ENCODE measurements at regions not wholly inside any gene's neighbourhood (a gene's known extent, or its start where the extent isn't known, plus 50 kb on each side); places are given as distances from the start of the nearest gene placed in this dataset.

DNA sequence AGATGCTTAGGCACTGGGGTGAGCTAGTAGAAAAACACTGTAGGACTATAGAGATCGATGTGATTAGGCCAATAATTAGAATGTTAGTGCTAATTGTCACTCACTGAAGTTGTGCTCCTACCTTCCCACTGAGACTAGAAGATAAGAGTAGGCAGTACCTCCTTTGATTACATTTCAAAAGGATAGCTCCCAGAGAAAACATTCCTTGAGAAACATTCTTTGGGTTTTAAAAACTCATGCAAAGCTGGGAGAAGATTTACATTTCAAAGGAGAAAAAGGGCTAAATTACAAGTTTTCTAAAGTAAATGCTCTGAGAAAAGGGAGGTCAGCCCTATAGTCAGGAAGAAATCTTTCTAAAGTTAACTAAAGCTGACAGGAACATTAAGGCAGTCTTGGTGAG lies 860.3 kb upstream of the NDST4 start:
- no peaks in the 10 kb centered on the region for H3K36me3 ChIP-seq (replicated peaks in 1 of 2; ENCODE audit: control insufficient read depth in 1 of 2, insufficient read depth in 2 of 2, low read length in 2 of 2)
- Mint-ChIP-seq H3K27me3 (ENCODE audit: low read depth in 3 of 3) (no peaks in the 10 kb centered on the region), H3K36me3 (no peaks in the 10 kb centered on the region), H3K4me1 (no peaks in the 10 kb centered on the region), H3K27ac (no peak overlapping the region), H3K9me3 (peaks cover 0 to 7% (median 4%) of the 10 kb centered on the region in 7 donors), H3K4me3 (no peak overlapping the region)
- intact Hi-C loops (cut with micrococcal nuclease), result no loop called here
- no peak overlapping the region for H3K27ac ChIP-seq (ENCODE audit: low read depth in 1 of 2, low read length in 2 of 2)
- TF ChIP-seq, protein P1, sequence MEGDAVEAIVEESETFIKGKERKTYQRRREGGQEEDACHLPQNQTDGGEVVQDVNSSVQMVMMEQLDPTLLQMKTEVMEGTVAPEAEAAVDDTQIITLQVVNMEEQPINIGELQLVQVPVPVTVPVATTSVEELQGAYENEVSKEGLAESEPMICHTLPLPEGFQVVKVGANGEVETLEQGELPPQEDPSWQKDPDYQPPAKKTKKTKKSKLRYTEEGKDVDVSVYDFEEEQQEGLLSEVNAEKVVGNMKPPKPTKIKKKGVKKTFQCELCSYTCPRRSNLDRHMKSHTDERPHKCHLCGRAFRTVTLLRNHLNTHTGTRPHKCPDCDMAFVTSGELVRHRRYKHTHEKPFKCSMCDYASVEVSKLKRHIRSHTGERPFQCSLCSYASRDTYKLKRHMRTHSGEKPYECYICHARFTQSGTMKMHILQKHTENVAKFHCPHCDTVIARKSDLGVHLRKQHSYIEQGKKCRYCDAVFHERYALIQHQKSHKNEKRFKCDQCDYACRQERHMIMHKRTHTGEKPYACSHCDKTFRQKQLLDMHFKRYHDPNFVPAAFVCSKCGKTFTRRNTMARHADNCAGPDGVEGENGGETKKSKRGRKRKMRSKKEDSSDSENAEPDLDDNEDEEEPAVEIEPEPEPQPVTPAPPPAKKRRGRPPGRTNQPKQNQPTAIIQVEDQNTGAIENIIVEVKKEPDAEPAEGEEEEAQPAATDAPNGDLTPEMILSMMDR (IDR thresholded peaks at IDR 0.05), result no peak
- H4K20me1 ChIP-seq (ENCODE audit: insufficient read depth, low read length), result no peaks in the 10 kb centered on the region
- no peaks in the 10 kb centered on the region for H3K79me2 ChIP-seq (ENCODE audit: insufficient read depth, low read length)
- no peak overlapping the region for H3K9ac ChIP-seq (ENCODE audit: insufficient read depth, low read length, poor library complexity, severe bottlenecking)
- H3K27me3 ChIP-seq (ENCODE audit: control insufficient read depth in 2 of 2, insufficient read depth in 2 of 2, low read length in 2 of 2), result no peaks in the 10 kb centered on the region
- no peak for DNase-seq
- H3K4me2 ChIP-seq (replicated peaks; ENCODE audit: extremely low read depth, low read length, poor library complexity, severe bottlenecking), result no peak overlapping the region
- peaks cover 3 to 5% of the 10 kb centered on the region in 2 donors for H3K9me3 ChIP-seq (replicated peaks in 1 of 2; ENCODE audit: control insufficient read depth in 1 of 2, insufficient read depth in 1 of 2, low read length in 2 of 2)
- no CpG with 5 or more reads among the region's 1 CpG for WGBS (ENCODE audit: insufficient coverage)
- H3K4me3 ChIP-seq (replicated peaks in 1 of 3; ENCODE audit: low read depth in 2 of 3, low read length in 3 of 3), result no peak overlapping the region
- H2AFZ ChIP-seq (ENCODE audit: insufficient read depth, low read depth, low read length, poor library complexity, severe bottlenecking), result no peak overlapping the region
- H3K4me1 ChIP-seq (ENCODE audit: control insufficient read depth in 1 of 2, insufficient read depth in 2 of 2, low read length in 2 of 2), result no peaks in the 10 kb centered on the region

DNA sequence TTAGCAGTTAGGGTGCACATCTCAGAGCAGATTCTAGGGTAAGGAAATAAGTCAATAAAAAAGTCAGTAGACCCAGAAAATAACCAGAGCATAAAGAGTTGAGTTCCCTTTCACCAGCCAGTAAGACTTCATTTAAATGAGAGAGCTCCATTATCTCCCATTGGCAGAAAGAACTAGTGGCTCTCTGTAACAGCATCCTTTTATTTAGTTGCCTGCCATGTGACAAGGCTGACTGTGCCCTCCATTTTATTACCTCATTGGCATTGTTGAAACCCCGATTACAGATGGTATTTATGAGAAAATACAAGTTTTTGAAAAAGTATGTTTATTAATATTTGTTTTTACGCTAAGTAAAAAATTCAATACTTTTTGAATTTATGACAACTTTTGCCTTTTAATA lies 859.5 kb upstream of the NDST4 start:
- Mint-ChIP-seq H3K27me3 (ENCODE audit: low read depth in 3 of 3) (no peaks in the 10 kb centered on the region), H3K27ac (no peak overlapping the region), H3K4me3 (no peak overlapping the region), H3K36me3 (no peaks in the 10 kb centered on the region), H3K4me1 (no peaks in the 10 kb centered on the region), H3K9me3 (peaks cover 0 to 6% (median 3%) of the 10 kb centered on the region in 7 donors)
- Histone ChIP-seq H3K79me2 (ENCODE audit: insufficient read depth, low read length) (no peaks in the 10 kb centered on the region), H3K4me3 (replicated peaks in 1 of 3; ENCODE audit: low read depth in 2 of 3, low read length in 3 of 3) (no peak overlapping the region), H4K20me1 (ENCODE audit: insufficient read depth, low read length) (no peaks in the 10 kb centered on the region), H2AFZ (ENCODE audit: insufficient read depth, low read depth, low read length, poor library complexity, severe bottlenecking) (no peak overlapping the region), H3K4me1 (ENCODE audit: control insufficient read depth in 1 of 2, insufficient read depth in 2 of 2, low read length in 2 of 2) (no peaks in the 10 kb centered on the region), H3K4me2 (replicated peaks; ENCODE audit: extremely low read depth, low read length, poor library complexity, severe bottlenecking) (no peak overlapping the region), H3K9me3 (replicated peaks in 1 of 2; ENCODE audit: control insufficient read depth in 1 of 2, insufficient read depth in 1 of 2, low read length in 2 of 2) (peaks cover 2 to 3% of the 10 kb centered on the region in 2 donors), H3K9ac (ENCODE audit: insufficient read depth, low read length, poor library complexity, severe bottlenecking) (no peak overlapping the region), H3K27me3 (ENCODE audit: control insufficient read depth in 2 of 2, insufficient read depth in 2 of 2, low read length in 2 of 2) (no peaks in the 10 kb centered on the region), H3K36me3 (replicated peaks in 1 of 2; ENCODE audit: control insufficient read depth in 1 of 2, insufficient read depth in 2 of 2, low read length in 2 of 2) (no peaks in the 10 kb centered on the region), H3K27ac (ENCODE audit: low read depth in 1 of 2, low read length in 2 of 2) (no peak overlapping the region)
- intact Hi-C loops (cut with micrococcal nuclease), result no loop called here
- TF ChIP-seq, protein P1 (IDR thresholded peaks at IDR 0.05), result no peak
- WGBS (ENCODE audit: insufficient coverage), result no CpG with 5 or more reads among the region's 2 CpGs
- DNase-seq, result no peak

All from CD14-positive monocyte (primary cell).